Medulla oblongata (tissue), 1 donor: ENCODE measurements at regions not wholly inside any gene's neighbourhood (a gene's known extent, or its start where the extent isn't known, plus 50 kb on each side); places are given as distances from the start of the nearest gene placed in this dataset.

Experiments used
- DNase-seq: peaks from one replicate; pipeline ENCODE4 v3.0.0-alpha.2; 2015; ENCODE audit errors: extremely low spot score

DNA sequence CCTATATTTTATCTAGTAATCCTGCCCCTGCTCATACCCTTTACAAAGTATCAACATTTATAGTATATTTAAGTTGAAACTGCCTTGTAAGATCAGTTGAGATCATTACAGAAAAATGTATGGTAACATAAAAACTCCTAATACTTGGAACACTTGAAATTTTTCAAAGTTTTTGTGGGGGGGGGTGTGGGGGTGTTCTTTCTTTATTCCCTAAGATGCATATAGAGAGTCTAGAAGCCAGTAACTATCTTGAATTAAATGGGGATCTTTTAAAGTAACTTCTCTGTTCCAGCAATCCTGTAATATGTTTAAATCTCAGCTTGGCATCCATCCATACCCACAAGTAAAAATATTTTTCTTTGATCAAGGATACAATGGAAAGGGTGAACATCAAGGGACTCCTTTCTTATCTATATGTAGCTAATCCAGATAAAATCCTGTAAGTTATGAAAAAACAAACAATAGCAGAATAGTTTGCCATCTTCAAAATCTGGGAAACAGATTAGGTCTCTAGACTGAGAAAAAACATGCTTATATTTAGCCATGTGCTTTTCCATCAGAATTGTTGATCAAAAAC, 455.3 kb downstream of the MEIS1 start:
- no peak for DNase-seq

DNA sequence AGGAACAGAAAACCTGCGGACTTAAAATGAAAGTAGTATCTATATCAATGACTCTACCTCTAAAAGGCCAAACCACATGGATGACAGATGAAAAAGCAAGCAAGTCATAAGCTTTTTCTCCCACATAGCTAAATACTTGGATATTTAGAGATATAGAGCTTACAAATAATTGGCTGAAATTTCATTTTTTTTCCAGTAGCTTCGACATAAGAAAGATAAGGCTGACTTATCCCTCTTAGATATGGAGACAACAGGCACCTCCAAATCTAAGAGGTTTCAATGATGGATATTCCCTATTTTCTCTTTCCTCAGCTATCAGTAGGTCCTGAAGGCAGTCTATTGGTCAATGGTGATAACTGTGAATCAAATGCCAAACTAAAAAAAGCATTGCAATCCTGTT, 460.3 kb downstream of the MEIS1 start:
- DNase-seq, result no peak

DNA sequence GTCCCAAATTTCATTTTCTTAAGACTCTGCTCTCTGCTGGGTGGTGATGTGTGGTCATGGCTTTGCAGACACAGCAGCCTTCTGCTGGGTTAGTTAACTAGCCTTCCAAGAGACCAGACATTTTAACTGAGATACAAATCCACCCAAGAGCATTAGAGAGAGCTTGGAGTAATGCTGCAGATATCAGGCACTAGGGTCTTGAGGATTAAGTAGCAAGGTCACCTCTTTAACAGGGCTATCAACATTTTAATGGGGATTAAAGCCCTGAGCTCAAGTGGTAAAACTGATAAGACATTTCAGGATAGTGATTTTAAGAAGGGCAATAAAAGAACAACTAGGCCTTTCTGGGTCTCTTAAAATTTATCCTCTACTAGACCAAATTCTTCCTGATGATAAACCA, 461.2 kb downstream of the MEIS1 start:
- DNase-seq, result no peak

DNA sequence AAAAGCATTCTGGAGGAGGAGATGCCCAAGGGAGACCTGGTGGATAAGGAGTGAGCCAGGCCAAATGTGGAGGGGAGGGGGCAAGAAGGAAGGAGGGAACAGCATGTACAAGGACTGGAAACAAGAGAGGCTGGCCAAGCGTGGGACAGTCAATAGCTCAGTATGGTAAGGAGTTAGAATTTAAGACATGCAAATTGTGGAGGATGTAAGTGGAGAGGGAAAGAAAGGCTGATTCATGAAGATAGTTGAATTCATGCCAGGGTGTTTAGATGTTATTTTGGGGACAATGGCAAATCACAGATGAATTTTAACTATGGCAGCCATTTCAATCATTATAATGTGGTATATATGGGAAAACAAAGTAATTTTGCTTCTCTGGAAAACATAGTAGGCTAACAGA, 462.3 kb downstream of the MEIS1 start:
- DNase-seq, result no peak

DNA sequence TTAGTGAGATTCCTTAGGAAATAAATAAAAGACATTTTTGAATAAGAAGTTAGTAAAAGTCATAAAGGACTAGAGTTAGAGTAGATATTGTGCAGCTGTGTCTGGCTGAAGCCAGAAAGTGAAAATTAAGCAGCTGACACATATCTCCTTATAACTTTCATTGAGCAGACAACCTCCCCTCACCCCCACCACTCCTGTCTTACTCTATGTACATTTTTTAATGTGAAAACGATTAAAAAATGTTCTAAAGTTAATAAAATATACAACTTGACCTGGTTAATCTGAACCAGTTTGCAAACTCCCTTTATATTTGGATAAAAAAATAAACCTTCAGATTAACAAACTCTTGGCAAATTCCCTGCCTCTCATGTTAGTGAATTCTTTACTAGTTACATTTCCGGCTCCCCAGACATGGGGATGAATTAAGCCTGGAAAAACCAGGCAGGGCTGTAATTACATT, 462.8 kb downstream of the MEIS1 start:
- DNase-seq, result no peak

DNA sequence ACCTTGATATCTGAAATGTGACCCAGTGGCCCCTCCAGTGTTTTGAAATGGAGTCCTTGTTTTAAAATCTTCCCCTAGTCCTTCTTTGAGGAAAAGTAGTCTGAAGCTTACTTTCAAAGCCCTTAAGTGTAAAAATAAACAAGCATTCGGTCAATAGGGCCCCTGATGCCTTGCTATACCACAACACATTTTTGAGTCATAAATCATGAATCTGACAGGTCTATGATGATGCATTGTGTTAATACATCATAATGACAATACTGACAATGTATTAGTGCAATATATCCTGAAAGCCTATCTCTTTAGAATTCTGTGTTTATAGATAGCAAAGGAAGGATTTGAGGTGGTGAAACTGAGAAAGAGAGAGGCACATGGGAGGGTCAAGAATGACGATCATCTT, 464.2 kb downstream of the MEIS1 start:
- no peak for DNase-seq

DNA sequence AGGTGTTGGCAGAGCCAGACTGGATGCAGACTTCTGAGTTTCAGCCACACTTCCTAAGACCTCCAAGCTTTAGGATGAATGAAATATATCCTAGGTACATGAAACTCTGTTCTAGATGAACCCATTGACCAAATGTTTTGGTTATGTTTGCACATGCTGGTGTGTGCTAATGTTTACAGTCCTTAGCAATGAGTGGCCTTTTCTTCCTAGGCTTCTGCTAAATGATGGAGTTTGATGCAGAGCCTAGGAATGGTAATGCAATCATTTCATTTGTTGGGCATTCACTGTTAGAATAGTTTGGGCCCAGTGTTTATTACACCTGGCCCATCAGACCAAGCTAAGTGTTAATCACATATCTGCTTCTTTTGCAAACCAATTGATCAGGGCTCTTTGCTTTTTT, 464.7 kb downstream of the MEIS1 start:
- no peak for DNase-seq

DNA sequence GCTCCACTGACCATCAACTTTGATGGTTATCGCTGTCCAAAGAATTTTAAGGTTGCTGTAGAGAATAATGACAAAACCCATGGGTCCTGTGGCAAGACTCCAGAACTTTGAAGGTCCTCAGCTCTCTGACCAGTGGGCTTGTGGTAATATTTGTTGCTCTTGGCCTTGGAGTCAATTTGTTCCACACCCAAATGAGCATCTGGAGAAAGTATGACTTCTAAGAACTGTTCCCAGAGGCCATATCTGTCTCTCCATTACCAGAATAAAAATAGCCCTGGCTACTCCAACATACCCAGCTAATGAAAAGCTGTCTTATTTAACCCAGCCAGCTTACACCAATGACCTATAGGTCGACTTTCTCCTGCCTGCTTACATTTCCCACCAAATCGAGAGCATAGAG, 466.4 kb downstream of the MEIS1 start:
- DNase-seq, result no peak

DNA sequence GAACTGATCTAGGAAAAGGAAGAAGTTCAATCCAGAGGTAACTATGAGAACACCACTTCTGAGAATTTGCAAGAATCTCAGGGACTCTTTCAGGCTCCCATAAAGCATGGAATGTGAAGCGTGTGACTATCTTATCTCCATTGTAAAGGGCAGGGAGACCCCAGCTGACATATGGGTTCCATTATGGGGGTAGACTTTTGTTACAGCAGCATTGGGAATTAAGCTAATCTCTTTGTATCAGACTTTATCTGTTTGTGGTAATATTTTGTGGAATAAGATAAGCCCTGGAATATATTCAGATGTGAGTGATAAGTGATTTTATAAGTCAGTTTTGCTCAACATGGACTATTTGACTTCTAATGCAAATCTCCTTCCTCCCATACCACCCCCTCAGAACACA, 468.3 kb downstream of the MEIS1 start:
- DNase-seq, result no peak

DNA sequence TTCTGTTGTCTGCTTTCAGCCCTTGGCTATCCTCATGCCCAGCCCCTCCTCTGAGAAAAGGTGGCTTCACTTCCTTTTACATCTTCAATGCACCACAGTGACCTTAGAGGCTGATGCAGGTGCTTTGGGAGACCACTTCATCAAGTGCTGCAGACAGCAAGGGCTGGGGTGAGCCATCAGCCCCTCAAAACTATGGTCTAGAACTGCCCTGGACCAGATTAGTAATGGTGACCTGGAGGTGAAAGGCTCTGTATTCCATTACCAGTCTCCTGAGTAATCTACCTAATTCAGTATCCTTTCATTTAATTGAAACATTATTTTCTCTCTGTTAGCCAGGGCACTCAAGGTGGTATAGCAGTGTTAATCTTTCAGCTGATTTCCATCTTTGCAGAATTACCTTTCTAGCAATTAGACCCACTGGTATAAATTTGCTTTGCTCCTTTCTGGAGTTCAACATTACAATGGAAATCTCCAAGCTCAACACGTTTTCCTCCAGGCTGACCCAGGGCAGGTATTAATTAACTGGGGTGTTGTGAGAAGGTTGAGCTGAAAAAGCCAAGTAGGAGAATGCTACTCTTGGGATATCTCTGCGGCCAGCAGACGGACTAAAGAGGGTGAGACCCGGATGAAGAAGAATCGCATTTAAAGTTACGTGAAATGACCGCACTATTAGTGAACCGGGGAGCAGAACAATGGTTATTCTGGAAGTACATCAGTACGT, 469.0 kb downstream of the MEIS1 start:
- DNase-seq, result no peak

DNA sequence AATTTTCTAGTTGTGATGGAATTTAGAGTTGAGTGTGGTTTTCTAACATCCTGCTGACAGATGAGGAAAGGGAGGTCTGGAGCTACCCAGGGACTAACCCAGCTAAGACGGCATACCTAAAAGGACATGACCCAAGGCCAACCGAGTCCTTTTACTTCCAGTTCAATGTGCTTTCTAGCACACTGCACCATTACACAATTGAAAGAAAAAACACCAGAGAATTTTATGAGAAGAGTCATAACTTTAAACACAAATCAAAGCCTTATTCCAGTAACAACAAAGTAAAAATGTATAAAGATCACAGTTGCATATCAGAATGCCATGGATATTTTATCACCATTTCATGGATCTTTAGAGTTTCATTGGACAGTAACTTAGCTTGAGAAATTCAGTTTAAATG, 480.3 kb downstream of the MEIS1 start:
- DNase-seq, result no peak

DNA sequence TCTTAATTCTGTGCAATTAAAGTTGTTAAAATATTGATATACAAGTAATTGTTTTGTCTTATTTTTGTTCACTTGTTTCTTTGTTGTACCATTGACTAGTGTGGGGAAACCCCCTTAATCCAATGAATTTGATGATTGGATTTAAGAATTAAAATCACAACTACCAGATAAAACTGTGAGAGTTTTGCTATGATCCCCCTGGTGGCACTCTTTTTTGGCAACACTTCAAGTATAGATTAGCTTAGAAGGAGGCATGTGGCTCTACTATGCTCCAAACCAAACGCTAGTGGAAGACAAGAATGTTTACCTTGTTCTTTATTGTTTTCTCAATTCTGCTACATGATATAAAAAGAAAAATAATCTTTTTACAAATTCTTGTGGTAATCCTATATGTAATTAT, 477.8 kb upstream of the ETAA1 start:
- DNase-seq, result no peak

DNA sequence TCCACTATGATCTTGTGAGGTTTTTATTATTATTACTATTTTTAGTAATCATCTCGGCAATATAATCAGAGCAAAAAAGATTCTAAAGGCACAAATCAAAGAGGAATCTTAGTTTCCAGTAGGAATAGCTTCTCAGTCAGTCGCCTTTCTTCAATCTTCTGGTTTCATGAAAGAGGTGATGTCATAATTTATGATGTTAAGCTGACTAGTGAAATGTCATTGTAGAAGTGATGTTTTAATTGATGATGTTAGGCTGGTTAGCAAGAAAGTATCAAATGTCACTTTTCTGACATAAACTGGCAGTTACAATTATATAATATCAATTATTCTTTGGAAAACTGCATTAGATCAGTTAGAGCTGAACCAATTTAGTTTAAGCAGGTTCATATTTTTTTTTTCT, 476.7 kb upstream of the ETAA1 start:
- DNase-seq, result no peak

DNA sequence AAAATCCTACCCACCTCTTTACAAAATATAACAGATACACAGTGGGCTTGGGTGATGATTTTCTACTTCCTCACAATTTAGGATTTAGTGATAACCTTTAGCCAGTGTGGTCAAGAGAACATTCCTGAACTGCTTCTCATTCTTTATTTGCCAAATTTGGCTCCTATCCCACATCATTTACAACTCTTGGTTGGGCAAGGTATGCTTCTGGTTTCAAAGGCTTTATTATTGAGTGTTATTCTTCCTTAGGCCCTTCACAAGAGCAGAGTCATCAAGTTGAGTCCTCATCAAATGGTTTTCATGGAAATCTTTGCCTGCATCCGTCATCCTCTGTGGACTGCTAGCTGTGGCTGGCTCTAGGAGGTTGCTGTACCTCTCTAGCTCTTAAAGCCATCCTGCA, 472.0 kb upstream of the ETAA1 start:
- DNase-seq, result no peak

DNA sequence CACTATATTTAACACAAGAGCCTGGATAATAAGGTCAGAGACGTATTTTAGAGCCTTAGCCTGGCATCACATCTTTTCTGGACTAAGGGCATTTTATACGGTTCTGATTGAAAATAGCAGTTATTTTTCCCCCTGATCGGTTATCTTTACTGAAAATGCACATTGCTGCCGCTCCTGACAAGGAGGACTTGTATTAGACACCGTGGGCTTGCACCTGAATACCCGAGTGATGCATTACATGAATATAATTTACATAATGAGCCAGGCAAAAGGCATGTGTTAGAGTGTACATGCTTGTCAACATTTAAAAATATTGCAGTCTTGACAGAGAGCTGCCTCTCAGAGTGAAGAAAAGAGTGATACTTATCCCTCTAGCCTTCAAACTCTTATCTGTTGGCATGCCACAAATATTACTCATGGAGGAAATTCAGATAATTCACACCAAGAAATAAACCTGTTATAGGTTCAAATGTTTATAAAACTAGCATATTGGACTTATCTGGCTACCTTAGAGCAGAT, 470.5 kb upstream of the ETAA1 start:
- no peak for DNase-seq

DNA sequence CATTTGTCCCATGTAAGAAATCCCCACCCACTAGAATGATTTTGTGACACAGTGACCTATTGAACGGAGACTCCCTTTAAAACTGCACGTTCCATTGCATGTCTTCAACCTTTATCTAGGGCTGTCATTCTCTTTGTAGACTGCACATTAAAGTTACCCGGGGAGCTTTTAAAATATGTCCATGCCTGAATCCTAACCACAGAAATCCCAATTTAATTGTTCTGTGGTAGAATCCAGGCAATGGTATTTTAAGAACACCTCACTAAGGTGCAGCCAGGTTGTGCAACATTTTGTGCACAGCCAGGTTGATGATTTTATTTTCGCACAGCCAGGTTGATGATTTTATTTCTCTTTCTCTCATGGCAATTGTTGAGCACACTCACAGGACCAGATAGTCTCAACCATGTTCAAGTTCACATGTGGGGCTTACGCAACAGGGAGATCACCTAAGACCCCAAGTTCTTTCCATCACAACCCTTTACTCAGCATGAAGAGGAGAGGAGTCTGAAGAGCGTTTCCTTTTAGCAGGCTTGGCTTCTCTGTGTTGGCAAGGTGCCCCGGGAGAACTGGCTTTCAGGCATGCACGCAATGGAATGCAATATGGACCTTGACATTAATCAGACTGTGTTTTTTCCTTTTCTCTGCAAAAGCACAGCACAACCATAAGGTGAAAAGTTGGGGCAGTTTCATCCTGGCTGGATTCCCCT, 467.3 kb upstream of the ETAA1 start:
- DNase-seq, result no peak

DNA sequence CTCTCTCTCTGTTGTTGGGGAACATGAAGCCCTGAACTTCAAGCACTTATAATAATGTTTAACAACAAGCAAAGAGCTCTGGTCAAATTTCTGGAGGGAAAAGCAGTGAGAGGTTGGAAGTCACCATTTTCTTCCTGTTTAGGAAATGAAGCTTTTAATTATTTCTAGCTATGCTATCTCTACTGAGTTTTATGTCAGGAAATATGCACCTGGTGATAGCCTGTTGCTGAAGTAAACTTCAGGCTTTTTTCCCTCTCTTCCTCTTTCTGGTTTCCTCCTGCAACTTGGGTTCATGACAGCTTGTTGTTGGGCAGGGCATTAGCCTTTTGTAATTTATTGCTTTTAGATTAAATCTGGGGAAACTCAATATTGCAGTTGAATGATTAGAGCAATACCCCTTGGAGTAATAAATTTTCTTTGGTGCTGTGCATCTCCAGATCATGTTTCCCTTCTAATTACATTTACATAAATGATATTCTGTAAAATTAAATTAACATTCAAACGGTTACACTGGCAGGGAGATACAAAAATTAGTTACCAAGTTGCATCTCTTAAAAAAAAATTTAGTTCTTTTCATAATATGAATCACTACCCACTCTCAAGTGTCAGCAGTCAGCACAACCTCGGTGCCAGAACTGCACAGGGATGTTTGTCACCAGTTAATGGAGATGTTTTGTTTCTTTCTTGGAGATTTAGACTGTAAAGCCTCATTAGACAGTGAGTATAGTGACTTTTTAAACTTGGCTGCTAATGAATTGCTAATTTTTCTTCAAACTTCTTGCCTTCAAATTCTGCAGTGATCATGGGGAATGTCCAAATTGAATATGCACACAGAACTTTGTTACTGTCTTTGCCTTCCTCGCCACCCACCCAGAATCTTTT, 466.6 kb upstream of the ETAA1 start:
- no peak for DNase-seq

DNA sequence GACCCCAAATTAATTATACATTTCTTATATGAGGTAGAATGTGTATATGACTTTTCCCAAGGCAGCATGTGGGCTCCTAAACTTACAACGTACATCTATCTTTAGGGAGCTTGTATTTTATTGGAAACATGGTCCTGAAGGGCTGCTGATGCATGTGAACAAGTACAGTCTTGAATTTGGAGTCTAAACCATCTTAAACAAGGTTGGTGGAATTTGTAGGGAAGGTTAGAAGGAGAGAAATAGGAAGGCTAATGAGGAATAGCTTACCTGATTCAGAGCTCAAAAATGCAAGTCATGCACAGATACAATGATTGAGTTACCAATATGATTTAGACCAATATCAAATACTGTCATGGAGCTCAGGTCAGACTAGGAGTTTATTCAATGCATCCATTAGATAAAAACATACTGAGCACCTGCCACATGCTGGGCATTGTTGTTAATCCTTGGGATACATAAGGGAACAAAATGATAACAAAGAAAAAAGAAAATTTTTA, 458.6 kb upstream of the ETAA1 start:
- no peak for DNase-seq

DNA sequence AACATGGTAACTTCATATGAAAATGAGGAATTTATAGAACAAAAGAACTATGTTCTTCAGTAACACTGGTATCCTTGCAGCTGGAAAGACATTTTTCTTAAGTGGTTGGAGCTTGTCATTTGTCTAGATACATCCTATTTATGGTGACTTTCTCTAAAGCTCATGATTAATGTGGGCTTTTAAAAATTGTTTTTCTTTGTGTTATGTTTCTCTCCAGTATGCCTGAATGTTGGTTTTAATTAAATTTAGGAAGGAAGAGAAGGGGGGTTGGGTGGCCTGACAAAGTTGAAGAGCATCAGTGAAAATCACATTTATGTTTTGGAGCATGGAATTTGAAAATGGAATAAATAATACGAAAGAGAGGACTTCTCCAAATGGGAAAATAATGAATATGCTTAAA, 457.1 kb upstream of the ETAA1 start:
- no peak for DNase-seq

DNA sequence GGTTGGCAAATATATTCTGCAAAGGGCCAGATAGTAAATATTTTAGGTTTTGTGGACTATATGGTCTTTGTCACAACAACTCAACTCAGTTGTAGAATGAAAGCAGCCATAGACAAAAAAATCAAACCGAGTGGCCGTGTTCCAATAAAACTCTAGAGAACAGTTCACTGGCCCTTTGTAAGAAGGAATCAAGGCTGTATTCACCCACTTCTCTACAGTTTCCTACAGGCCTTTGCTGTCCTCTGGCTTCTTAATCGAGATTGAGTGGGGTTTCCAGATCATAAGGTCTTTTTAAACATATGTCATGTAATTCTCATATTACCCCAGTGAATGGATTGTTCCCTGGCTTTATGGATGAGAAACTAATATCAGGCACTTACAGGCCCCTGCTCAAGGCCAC, 448.9 kb upstream of the ETAA1 start:
- peak; percentile 75 for DNase-seq

DNA sequence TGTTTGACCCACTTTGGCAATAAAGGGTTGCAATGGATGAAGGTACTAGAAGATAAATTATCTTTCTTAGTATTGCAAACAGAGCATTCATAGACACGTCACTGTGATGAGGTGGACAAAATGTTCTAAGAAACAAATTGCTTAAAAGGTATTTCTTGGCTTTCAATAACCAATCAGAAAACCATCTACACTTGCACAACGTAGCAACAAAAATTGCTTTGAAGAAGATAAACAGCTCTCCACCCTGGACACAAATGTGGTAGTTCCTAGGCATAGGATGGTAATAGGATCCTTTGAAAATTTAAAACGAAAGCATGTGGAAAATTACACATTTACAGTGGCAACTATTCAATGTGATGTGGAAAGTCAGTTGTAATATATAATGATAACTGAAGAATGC, 439.9 kb upstream of the ETAA1 start:
- no peak for DNase-seq

DNA sequence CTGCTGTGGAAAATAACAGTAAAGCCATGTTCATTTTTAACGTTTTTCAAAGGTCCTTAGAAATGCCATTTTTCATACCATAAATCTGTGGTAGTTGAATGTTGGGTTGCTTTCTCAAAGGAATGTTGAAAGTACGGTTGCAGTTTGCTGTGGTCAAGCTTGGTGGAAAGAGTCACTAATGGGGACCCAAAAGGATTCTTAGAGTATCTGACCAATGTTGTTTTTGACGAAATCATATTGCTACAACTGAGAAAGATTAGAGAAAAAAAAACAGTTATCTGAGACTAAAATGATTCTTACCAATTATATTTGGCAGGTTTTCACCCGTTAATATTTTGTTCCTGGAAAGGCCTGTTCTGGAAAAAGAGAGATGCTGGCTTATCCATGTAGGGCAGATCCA, 439.5 kb upstream of the ETAA1 start:
- no peak for DNase-seq
